H1 (cell line): ENCODE measurements at regions not wholly inside any gene's neighbourhood (a gene's known extent, or its start where the extent isn't known, plus 50 kb on each side); places are given as distances from the start of the nearest gene placed in this dataset.

Experiments
- CTCF ChIA-PET: fragments of 300-600 bp; sonication (Branson Sonifier 250); formaldehyde crosslinking; loops from one replicate; lab custom pipeline; 2021; ENCODE audit not compliant: partially characterized antibody; lab: Charles Lee
- POLR2A ChIA-PET: fragments of 300-600 bp; sonication (Branson Sonifier 250); formaldehyde crosslinking; loops from one replicate; lab custom pipeline; 2021; ENCODE audit warnings: inconsistent platforms; ENCODE audit not compliant: partially characterized antibody; lab: Charles Lee
- DNase-seq, 2 experiments: peaks; one replicate each; pipeline versions ENCODE4 v3.0.0 to v3.0.0-alpha.2; 2010 to 2022; ENCODE audit warnings: low spot score in 2 of 2, low read depth in 1 of 2, mixed read lengths in 1 of 2
- FAIRE-seq: peaks from 2 replicates; lab custom pipeline; 2011; peaks lifted over from hg19 to GRCh38; lab: Jason Lieb, UNC
- H2AFZ ChIP-seq: 2 replicates; pipeline ENCODE4 v1.8.1; 2012; ENCODE audit warnings: low read length, inconsistent platforms
- H2AK5ac ChIP-seq: 2 replicates; pipeline ENCODE4 v1.6.1; 2013; ENCODE audit warnings: low read depth, low read length
- H2BK120ac ChIP-seq: replicated peaks from 2 replicates; pipeline ENCODE3; 2013; ENCODE audit warnings: low read depth, low read length, inconsistent platforms
- H2BK12ac ChIP-seq: 2 replicates; pipeline ENCODE4 v1.6.1; 2013; ENCODE audit warnings: low read depth, low read length
- H2BK15ac ChIP-seq: 2 replicates; pipeline ENCODE4 v1.6.1; 2013; ENCODE audit warnings: low read length
- H2BK20ac ChIP-seq: 2 replicates; pipeline ENCODE4 v1.6.1; 2013; ENCODE audit warnings: low read length
- H2BK5ac ChIP-seq: 2 replicates; pipeline ENCODE4 v1.6.1; 2013; ENCODE audit warnings: low read depth, low read length
- H3K14ac ChIP-seq: 2 replicates; pipeline ENCODE4 v1.6.1; 2013; ENCODE audit warnings: inconsistent platforms; ENCODE audit not compliant: insufficient read length
- H3K18ac ChIP-seq: 2 replicates; pipeline ENCODE4 v1.6.1; 2013; ENCODE audit warnings: low read length; ENCODE audit errors: extremely low read depth
- H3K23ac ChIP-seq: 2 replicates; pipeline ENCODE4 v1.6.1; 2013; ENCODE audit warnings: inconsistent platforms; ENCODE audit not compliant: insufficient read length
- H3K23me2 ChIP-seq: 2 replicates; pipeline ENCODE4 v1.6.1; 2013; ENCODE audit warnings: low read depth, low read length
- H3K27ac ChIP-seq: 2 replicates; pipeline ENCODE4 v1.6.1; 2011; ENCODE audit warnings: low read depth, low read length, inconsistent platforms
- H3K27me3 ChIP-seq, 4 experiments: replicated peaks in 1 of 4; 1 replicate in 1 of 4; 2 replicates in 3 of 4; pipeline versions ENCODE4 v1.6.1 to v1.8.1; 2011 to 2013; ENCODE audit warnings: low read length in 3 of 4, mild to moderate bottlenecking in 3 of 4, inconsistent platforms in 2 of 4, mixed read lengths in 2 of 4, moderate library complexity in 1 of 4; ENCODE audit not compliant: control insufficient read depth in 3 of 4, insufficient read depth in 3 of 4; ENCODE audit errors: extremely low read depth in 1 of 4
- H3K36me3 ChIP-seq, 4 experiments: 2 replicates each; pipeline versions ENCODE4 v1.6.1 to v1.8.1; 2011 to 2013; ENCODE audit warnings: mild to moderate bottlenecking in 4 of 4, low read length in 3 of 4, moderate library complexity in 2 of 4, control low read depth in 1 of 4, inconsistent platforms in 1 of 4; ENCODE audit not compliant: insufficient read depth in 4 of 4, control insufficient read depth in 2 of 4
- H3K4ac ChIP-seq: replicated peaks from 2 replicates; pipeline ENCODE3; 2013; ENCODE audit warnings: low read length, low read depth, mixed read lengths, inconsistent platforms; ENCODE audit not compliant: insufficient read length
- H3K4me1 ChIP-seq, 4 experiments: replicated peaks in 1 of 4; 1 replicate in 1 of 4; 2 replicates in 3 of 4; pipeline versions ENCODE4 v1.6.1 to v1.8.1; 2011 to 2013; ENCODE audit warnings: low read length in 3 of 4, inconsistent platforms in 2 of 4, mixed read lengths in 1 of 4; ENCODE audit not compliant: insufficient read depth in 4 of 4, control insufficient read depth in 3 of 4
- H3K4me2 ChIP-seq, 2 experiments: 2 replicates each; pipeline versions ENCODE4 v1.6.1 to v1.8.1; 2011 to 2013; ENCODE audit warnings: low read depth in 2 of 2, low read length in 2 of 2, control low read depth in 1 of 2, inconsistent platforms in 1 of 2, mild to moderate bottlenecking in 1 of 2; ENCODE audit not compliant: insufficient read depth in 1 of 2
- H3K4me3 ChIP-seq, 4 experiments: fragments of 200-600, 300-600 bp in 1 of 4; sonication (generic), shearing (Covaris generic), sonication (Bioruptor Twin) in 1 of 4; 2 replicates each; pipeline versions ENCODE4 v1.5.1 to v1.8.1; 2011 to 2016; ENCODE audit warnings: low read length in 4 of 4, low read depth in 3 of 4, control low read depth in 2 of 4, inconsistent platforms in 2 of 4, mild to moderate bottlenecking in 2 of 4, mixed read lengths in 1 of 4, moderate library complexity in 1 of 4; ENCODE audit not compliant: insufficient read depth in 2 of 4; ENCODE audit errors: extremely low read depth in 1 of 4
- H3K56ac ChIP-seq: replicated peaks from 2 replicates; pipeline ENCODE3; 2013; ENCODE audit warnings: low read depth, mild to moderate bottlenecking, mixed read lengths, low read length, inconsistent platforms; ENCODE audit not compliant: insufficient read length
- H3K79me1 ChIP-seq: 2 replicates; pipeline ENCODE4 v1.6.1; 2013; ENCODE audit warnings: low read depth, low read length, control low read depth
- H3K79me2 ChIP-seq, 2 experiments: 2 replicates each; pipeline versions ENCODE4 v1.6.1 to v1.8.1; 2012 to 2013; ENCODE audit warnings: low read length in 2 of 2, mild to moderate bottlenecking in 2 of 2, inconsistent platforms in 1 of 2; ENCODE audit not compliant: insufficient read depth in 2 of 2, control insufficient read depth in 1 of 2
- H3K9ac ChIP-seq, 4 experiments: replicated peaks in 1 of 4; 1 replicate in 1 of 4; 2 replicates in 3 of 4; pipeline versions ENCODE4 v1.6.1 to v1.8.1; 2011 to 2013; ENCODE audit warnings: low read depth in 3 of 4, low read length in 3 of 4, control low read depth in 2 of 4, mild to moderate bottlenecking in 2 of 4, moderate library complexity in 2 of 4, inconsistent platforms in 1 of 4; ENCODE audit errors: extremely low read depth in 1 of 4
- H3K9me3 ChIP-seq, 2 experiments: 2 replicates each; pipeline versions ENCODE4 v1.6.1 to v1.8.1; 2012 to 2013; ENCODE audit warnings: mild to moderate bottlenecking in 2 of 2, moderate library complexity in 2 of 2, control low read depth in 1 of 2, inconsistent platforms in 1 of 2, low read depth in 1 of 2, low read length in 1 of 2, mixed read lengths in 1 of 2; ENCODE audit not compliant: insufficient read depth in 2 of 2
- H4K20me1 ChIP-seq, 2 experiments: replicated peaks in 1 of 2; 2 replicates each; pipeline versions ENCODE3 to v1.8.1; 2011 to 2013; ENCODE audit warnings: inconsistent platforms in 2 of 2, low read length in 2 of 2, mild to moderate bottlenecking in 1 of 2; ENCODE audit not compliant: insufficient read depth in 2 of 2, control insufficient read depth in 1 of 2
- H4K5ac ChIP-seq: 2 replicates; pipeline ENCODE4 v1.6.1; 2013; ENCODE audit warnings: low read length, low read depth, mixed read lengths, inconsistent platforms; ENCODE audit not compliant: insufficient read length
- H4K8ac ChIP-seq: 2 replicates; pipeline ENCODE4 v1.8.0; 2013; ENCODE audit warnings: mild to moderate bottlenecking, moderate library complexity, low read length, inconsistent platforms; ENCODE audit not compliant: insufficient read depth; ENCODE audit errors: extremely low read depth
- H4K91ac ChIP-seq: replicated peaks from 2 replicates; pipeline ENCODE3; 2013; ENCODE audit warnings: low read length, mixed read lengths, inconsistent platforms; ENCODE audit not compliant: insufficient read length
- ATF3 ChIP-seq: IDR thresholded peaks from 2 replicates; pipeline ENCODE4 v1.6.1; 2011; ENCODE audit warnings: low read depth, mild to moderate bottlenecking, low read length; ENCODE audit not compliant: insufficient read depth
- CBX8 ChIP-seq: fragments of 300-800, 300-1000 bp; sonication (generic); IDR thresholded peaks from 2 replicates; pipeline ENCODE4 v1.7.1; 2016; ENCODE audit warnings: low read depth, low read length, borderline replicate concordance
- CHD2 ChIP-seq: IDR thresholded peaks from 2 replicates; pipeline ENCODE4 v1.6.1; 2012; ENCODE audit warnings: low read length, improper control_type of control experiment
- CREB1 ChIP-seq: IDR thresholded peaks from 2 replicates; pipeline ENCODE4 v1.6.1; 2012; ENCODE audit warnings: inconsistent platforms
- CTBP2 ChIP-seq: IDR thresholded peaks from 2 replicates; pipeline ENCODE4 v1.7.0; 2011; ENCODE audit warnings: borderline replicate concordance, mild to moderate bottlenecking, moderate library complexity, mixed read lengths, low read length; ENCODE audit not compliant: insufficient read depth, insufficient read length
- EP300 ChIP-seq, 2 experiments: IDR thresholded peaks; 1 replicate in 1 of 2; 2 replicates in 1 of 2; pipeline ENCODE4 v1.6.1; 2011 to 2012; ENCODE audit warnings: low read depth in 2 of 2, low read length in 2 of 2, mild to moderate bottlenecking in 2 of 2, borderline replicate concordance in 1 of 2, inconsistent platforms in 1 of 2, moderate library complexity in 1 of 2
- FOSL1 ChIP-seq: IDR thresholded peaks from 2 replicates; pipeline ENCODE4 v1.6.1; 2011; ENCODE audit warnings: mild to moderate bottlenecking, low read depth, low read length, moderate library complexity; ENCODE audit not compliant: insufficient read depth
- SP1 ChIP-seq: IDR thresholded peaks from 2 replicates; pipeline ENCODE4 v1.6.1; 2011; ENCODE audit warnings: low read depth, low read length
- SP2 ChIP-seq: IDR thresholded peaks from 2 replicates; pipeline ENCODE4 v1.6.1; 2012; ENCODE audit warnings: mild to moderate bottlenecking, low read length, inconsistent platforms
- SP4 ChIP-seq: IDR thresholded peaks from 2 replicates; pipeline ENCODE4 v1.6.1; 2012; ENCODE audit warnings: low read length, inconsistent platforms
- TCF12 ChIP-seq: IDR thresholded peaks from 2 replicates; pipeline ENCODE4 v1.6.1; 2011; ENCODE audit warnings: low read depth, mild to moderate bottlenecking, low read length
- TEAD4 ChIP-seq: IDR thresholded peaks from 2 replicates; pipeline ENCODE4 v1.6.1; 2012; ENCODE audit warnings: low read depth, low read length, inconsistent platforms, mixed read lengths
- YY1 ChIP-seq: IDR thresholded peaks from 2 replicates; pipeline ENCODE4 v1.6.1; 2011; ENCODE audit warnings: low read depth, mild to moderate bottlenecking, low read length
- WGBS, 2 experiments: shearing (Covaris generic) in 1 of 2; methylation state at CpG; one replicate each; pipeline versions ENCODE4 v1.1.6 to v1.1.7; 2013 to 2015; ENCODE audit warnings: low lambda C conversion rate in 2 of 2, mixed read lengths in 2 of 2, inconsistent platforms in 1 of 2, low coverage in 1 of 2, missing lambda C conversion rate in 1 of 2; ENCODE audit not compliant: insufficient replicate concordance in 2 of 2, insufficient coverage in 1 of 2, insufficient read length in 1 of 2; ENCODE audit errors: extremely low coverage in 1 of 2, missing lambda C conversion rate in 1 of 2; 5-methylcytosine and 5-hydroxymethylcytosine counted together

- H3K4me1 ChIP-seq, result no peaks in the 10 kb centered on the region
- H4K5ac ChIP-seq, result no peak overlapping the region
- H2BK20ac ChIP-seq, result no peak overlapping the region
- no peak overlapping the region for H3K23ac ChIP-seq
- H3K23me2 ChIP-seq, result no peaks in the 10 kb centered on the region
- H3K79me1 ChIP-seq, result no peaks in the 10 kb centered on the region
- H3K79me2 ChIP-seq, result no peaks in the 10 kb centered on the region
- H3K4me3 ChIP-seq, result no peak overlapping the region
- H3K27ac ChIP-seq, result no peak overlapping the region
- no peak overlapping the region for H2AK5ac ChIP-seq
- no peak overlapping the region for H4K91ac ChIP-seq
- no peaks in the 10 kb centered on the region for H3K36me3 ChIP-seq
- POLR2A ChIA-PET, result no interaction called here
- no peak for DNase-seq
- H2BK12ac ChIP-seq, result no peak overlapping the region
- H3K9me3 ChIP-seq, result no peaks in the 10 kb centered on the region
- no peaks in the 10 kb centered on the region for H3K27me3 ChIP-seq
- no peak overlapping the region for H3K4ac ChIP-seq
- no peak overlapping the region for H3K9ac ChIP-seq
- H3K56ac ChIP-seq, result no peak overlapping the region
- H2BK15ac ChIP-seq, result no peak overlapping the region
- FAIRE-seq, result no peak
- CTCF ChIA-PET, result interaction anchor here (1.2 to 1.6 kb wide), 2 partner anchors 29 to 412 kb away, joined by 4 to 5 read pairs; no protein-coding TSS in a partner anchor
- H4K20me1 ChIP-seq, result no peaks in the 10 kb centered on the region
- H2BK120ac ChIP-seq, result peak overlapping the region; percentile 64
- no peak overlapping the region for H3K18ac ChIP-seq
- no peak overlapping the region for H3K4me2 ChIP-seq
- H4K8ac ChIP-seq, result no peak overlapping the region
- no peak for TF ChIP-seq TEAD4
- no peak for TF ChIP-seq SP4
- no peak for TF ChIP-seq YY1
- no peak for TF ChIP-seq FOSL1
- TF ChIP-seq EP300 (IDR thresholded peaks at IDR 0.05; ENCODE audit: borderline replicate concordance in 1 of 2, low read depth in 2 of 2, low read length in 2 of 2), result no peak
- TF ChIP-seq SP1, result no peak
- no peak for TF ChIP-seq ATF3
- no peak for TF ChIP-seq CBX8
- no peak for TF ChIP-seq CREB1
- TF ChIP-seq CHD2, result no peak
- no peak for TF ChIP-seq CTBP2
- TF ChIP-seq SP2, result no peak
- no peak for TF ChIP-seq TCF12
- no peak overlapping the region for H3K14ac ChIP-seq
- 76% methylated on average over 1 of the region's 1 CpG; no CpG with 5 or more reads in 1 of the 2 experiments for WGBS, 2 experiments
- H2AFZ ChIP-seq, result no peak overlapping the region
- no peak overlapping the region for H2BK5ac ChIP-seq
Observed at GRCh38 chr14:39576736-39577135, 144.5 kb upstream of the FBXO33 start.
